CD4-positive, alpha-beta T cell treated with Interferon gamma for 1 hour (primary cell): ENCODE measurements at regions not wholly inside any gene's neighbourhood (a gene's known extent, or its start where the extent isn't known, plus 50 kb on each side); places are given as distances from the start of the nearest gene placed in this dataset.
"Not testable (repeated sequence)": the region's sequence is repeated elsewhere in the genome, so short reads cannot be mapped to it uniquely, and the experiment has no call there.

Experiments used
- DNase-seq: peaks from one replicate; pipeline ENCODE4 v3.0.0-alpha.2; 2020

- no peak for DNase-seq
Observed at GRCh38 chr10:133019651-133020050, 68.1 kb upstream of the ADGRA1 start.

- no peak for DNase-seq
Observed at GRCh38 chr10:133019191-133019590, 68.5 kb upstream of the ADGRA1 start.

GRCh38 chr10:133018491-133018890, 69.2 kb upstream of the ADGRA1 start:
- no peak for DNase-seq

GRCh38 chr10:133017203-133017601, 70.5 kb upstream of the ADGRA1 start:
- DNase-seq = no peak

GRCh38 chr10:133016493-133017202, 71.1 kb upstream of the ADGRA1 start:
- DNase-seq = no peak

- DNase-seq = no peak
Observed at GRCh38 chr10:133015816-133016462, 71.8 kb upstream of the ADGRA1 start.

- no peak for DNase-seq
Observed at GRCh38 chr10:133015321-133015720, 72.4 kb upstream of the ADGRA1 start.

GRCh38 chr10:133014416-133015210, 72.2 kb upstream of the CFAP46 start:
- DNase-seq = no peak

- peak; percentile 73 for DNase-seq
Observed at GRCh38 chr10:133013463-133013862, 71.1 kb upstream of the CFAP46 start.

- DNase-seq = peak; percentile 79
Observed at GRCh38 chr10:133012573-133013359, 70.4 kb upstream of the CFAP46 start.

GRCh38 chr10:133011882-133012281, 69.5 kb upstream of the CFAP46 start:
- no peak for DNase-seq

- DNase-seq = not testable (repeated sequence)
Observed at GRCh38 chr10:133011393-133011792, 69.0 kb upstream of the CFAP46 start.

- DNase-seq = not testable (repeated sequence)
Observed at GRCh38 chr10:133010843-133011179, 68.4 kb upstream of the CFAP46 start.

- DNase-seq = no peak
Observed at GRCh38 chr10:133010095-133010842, 67.9 kb upstream of the CFAP46 start.

GRCh38 chr10:133009218-133009950, 67.0 kb upstream of the CFAP46 start:
- peak; percentile 79 for DNase-seq

GRCh38 chr10:133008736-133009135, 66.4 kb upstream of the CFAP46 start:
- DNase-seq = no peak

GRCh38 chr10:133008196-133008595, 65.8 kb upstream of the CFAP46 start:
- DNase-seq = no peak

GRCh38 chr10:133007360-133007858, 65.0 kb upstream of the CFAP46 start:
- no peak for DNase-seq

GRCh38 chr10:133006806-133007205, 64.4 kb upstream of the CFAP46 start:
- DNase-seq = no peak

- no peak for DNase-seq
Observed at GRCh38 chr10:133006202-133006601, 63.8 kb upstream of the CFAP46 start.

GRCh38 chr10:133004478-133004877, 62.1 kb upstream of the CFAP46 start:
- DNase-seq = no peak
